BJ (cell line): ENCODE measurements at regions not wholly inside any gene's neighbourhood (a gene's known extent, or its start where the extent isn't known, plus 50 kb on each side); places are given as distances from the start of the nearest gene placed in this dataset.

Experiments
- CTCF ChIA-PET: fragments of 350-600 bp; formaldehyde crosslinking; extraction: SDS; loops from one replicate; lab custom pipeline; 2021; ENCODE audit warnings: antibody characterized with exemption, inconsistent platforms; lab: Yijun Ruan, JAX
- POLR2A ChIA-PET: fragments of 300-600 bp; sonication (Branson Sonifier 250); formaldehyde crosslinking; extraction: SDS; loops from one replicate; lab custom pipeline; 2021; ENCODE audit warnings: antibody characterized with exemption; lab: Charles Lee
- DNase-seq: peaks from one replicate; pipeline ENCODE4 v3.0.0-alpha.2; 2011; ENCODE audit warnings: low read depth
- H3K27me3 ChIP-seq: 2 replicates; pipeline ENCODE4 v1.6.0; 2011; ENCODE audit warnings: low read length; ENCODE audit not compliant: control insufficient read depth, insufficient read depth
- H3K36me3 ChIP-seq: 2 replicates; pipeline ENCODE4 v1.5.1; 2011; ENCODE audit warnings: low read length; ENCODE audit not compliant: control insufficient read depth, insufficient read depth
- H3K4me3 ChIP-seq: 2 replicates; pipeline ENCODE4 v1.5.1; 2011; ENCODE audit warnings: low read depth, mild to moderate bottlenecking, control low read depth, low read length
- CTCF ChIP-seq: IDR thresholded peaks from 2 replicates; pipeline ENCODE4 v1.5.1; 2011; ENCODE audit warnings: low read depth, mild to moderate bottlenecking, control low read depth, inconsistent platforms, low read length, moderate library complexity; ENCODE audit not compliant: insufficient read depth

- DNase-seq: no peak
- POLR2A ChIA-PET: no interaction called here
- no peak overlapping the region for H3K4me3 ChIP-seq
- H3K27me3 ChIP-seq: no peaks in the 10 kb centered on the region
- CTCF ChIA-PET: interaction anchor here (0.7 kb wide), 1 partner anchor 8 kb away, joined by 3 read pairs; no protein-coding TSS in a partner anchor
- H3K36me3 ChIP-seq: no peaks in the 10 kb centered on the region
- no peak for TF ChIP-seq CTCF
These were observed 215.6 kb upstream of the POU3F3 start for GRCh38 chr2:104638190-104638858.

GRCh38 chr2:104638859-104639202 lies 215.1 kb upstream of the POU3F3 start:
- TF ChIP-seq CTCF: no peak
- ChIA-PET POLR2A (no interaction called here), CTCF (no interaction called here)
- no peaks in the 10 kb centered on the region for H3K27me3 ChIP-seq
- DNase-seq: no peak
- H3K4me3 ChIP-seq: no peak overlapping the region
- no peaks in the 10 kb centered on the region for H3K36me3 ChIP-seq

GRCh38 chr2:104641786-104642185 lies 212.1 kb upstream of the POU3F3 start:
- Histone ChIP-seq H3K27me3 (no peaks in the 10 kb centered on the region), H3K4me3 (no peak overlapping the region), H3K36me3 (no peaks in the 10 kb centered on the region)
- no peak for DNase-seq
- POLR2A ChIA-PET: no interaction called here
- no peak for TF ChIP-seq CTCF
- CTCF ChIA-PET: no interaction called here

- Histone ChIP-seq H3K27me3 (no peaks in the 10 kb centered on the region), H3K36me3 (no peaks in the 10 kb centered on the region), H3K4me3 (no peak overlapping the region)
- TF ChIP-seq CTCF: no peak
- CTCF ChIA-PET: no interaction called here
- no peak for DNase-seq
- POLR2A ChIA-PET: no interaction called here
These were observed 205.5 kb upstream of the POU3F3 start for GRCh38 chr2:104648376-104648775.

- Histone ChIP-seq H3K27me3 (no peaks in the 10 kb centered on the region), H3K36me3 (no peaks in the 10 kb centered on the region), H3K4me3 (no peak overlapping the region)
- ChIA-PET CTCF (no interaction called here), POLR2A (no interaction called here)
- no peak for TF ChIP-seq CTCF
- DNase-seq: no peak
These were observed 204.0 kb upstream of the POU3F3 start for GRCh38 chr2:104649866-104650265.
